Endothelial cell of umbilical vein (primary cell): ENCODE measurements at regions not wholly inside any gene's neighbourhood (a gene's known extent, or its start where the extent isn't known, plus 50 kb on each side); places are given as distances from the start of the nearest gene placed in this dataset.

Experiments used
- BruUV-seq: library from RNA; stranded (reverse); fragments of 400-500 nt; replicated peaks from 2 replicates; lab custom pipeline; 2021; lab: Mats Ljungman, UMichigan
- CTCF ChIA-PET: fragments of 300-600, 350-600 bp; sonication (Branson Sonifier 250); formaldehyde crosslinking; loops from one replicate; lab custom pipeline; 2021; ENCODE audit warnings: antibody characterized with exemption, inconsistent platforms; lab: Charles Lee
- POLR2A ChIA-PET: fragments of 300-600, 350-600 bp; sonication (Branson Sonifier 250); formaldehyde crosslinking; loops from one replicate; lab custom pipeline; 2021; ENCODE audit warnings: antibody characterized with exemption, inconsistent platforms; lab: Charles Lee
- DNase-seq: peaks from one replicate; pipeline ENCODE4 v3.0.0-alpha.2; 2011; ENCODE audit warnings: low read depth, low spot score
- FAIRE-seq: peaks from 2 replicates; lab custom pipeline; 2011; peaks lifted over from hg19 to GRCh38; lab: Jason Lieb, UNC
- H2AFZ ChIP-seq: 2 replicates; pipeline ENCODE4 v1.6.0; 2012; ENCODE audit warnings: low read depth, low read length, control low read depth, inconsistent platforms
- H3K27ac ChIP-seq: 2 replicates; pipeline ENCODE4 v1.5.1; 2011; ENCODE audit warnings: low read depth, mild to moderate bottlenecking, control low read depth, low read length, moderate library complexity; ENCODE audit not compliant: insufficient read depth
- H3K27me3 ChIP-seq, 2 experiments: 2 replicates each; pipeline versions ENCODE4 v1.6.0 to v1.6.1; 2011; ENCODE audit warnings: low read length in 2 of 2, mixed read lengths in 1 of 2; ENCODE audit not compliant: control insufficient read depth in 2 of 2, insufficient read depth in 2 of 2
- H3K36me3 ChIP-seq, 2 experiments: 2 replicates in 1 of 2; 3 replicates in 1 of 2; pipeline ENCODE4 v1.5.1; 2011; ENCODE audit warnings: low read length in 2 of 2, mild to moderate bottlenecking in 1 of 2, moderate library complexity in 1 of 2; ENCODE audit not compliant: control insufficient read depth in 2 of 2, insufficient read depth in 2 of 2; ENCODE audit errors: extremely low read depth in 1 of 2
- H3K4me1 ChIP-seq: 3 replicates; pipeline ENCODE4 v1.5.1; 2011; ENCODE audit warnings: mild to moderate bottlenecking, low read length; ENCODE audit not compliant: control insufficient read depth, insufficient read depth; ENCODE audit errors: extremely low read depth
- H3K4me2 ChIP-seq: 2 replicates; pipeline ENCODE4 v1.6.1; 2011; ENCODE audit warnings: low read length, control low read depth, mixed read lengths; ENCODE audit not compliant: insufficient read depth
- H3K4me3 ChIP-seq, 3 experiments: fragments of 200-600 bp in 1 of 3; sonication (generic), shearing (Covaris generic) in 1 of 3; replicated peaks in 1 of 3; 2 replicates each; pipeline ENCODE4 v1.5.1; 2011 to 2016; ENCODE audit warnings: control low read depth in 3 of 3, low read length in 3 of 3, mild to moderate bottlenecking in 2 of 3, inconsistent platforms in 1 of 3, low read depth in 1 of 3, moderate library complexity in 1 of 3; ENCODE audit not compliant: insufficient read depth in 1 of 3
- H3K79me2 ChIP-seq: 2 replicates; pipeline ENCODE4 v1.6.0; 2012; ENCODE audit warnings: low read length, inconsistent platforms; ENCODE audit not compliant: control insufficient read depth, insufficient read depth
- H3K9ac ChIP-seq: replicated peaks from 2 replicates; pipeline ENCODE3; 2011; ENCODE audit warnings: low read length, control low read depth; ENCODE audit not compliant: insufficient read depth; ENCODE audit errors: extremely low read depth
- H3K9me1 ChIP-seq: replicated peaks from 3 replicates; pipeline ENCODE4 v1.6.0; 2011; ENCODE audit warnings: mild to moderate bottlenecking, low read length; ENCODE audit not compliant: control insufficient read depth, insufficient read depth; ENCODE audit errors: extremely low read depth
- H3K9me3 ChIP-seq: replicated peaks from 2 replicates; pipeline ENCODE4 v1.5.1; 2012; ENCODE audit warnings: low read length, inconsistent platforms; ENCODE audit not compliant: control insufficient read depth, insufficient read depth
- H4K20me1 ChIP-seq: replicated peaks from 2 replicates; pipeline ENCODE3; 2011; ENCODE audit warnings: mild to moderate bottlenecking, low read length; ENCODE audit not compliant: control insufficient read depth, insufficient read depth; ENCODE audit errors: extremely low read depth
- EZH2 ChIP-seq: IDR thresholded peaks from 2 replicates; pipeline ENCODE4 v1.6.1; 2012; ENCODE audit warnings: borderline replicate concordance, low read depth, mild to moderate bottlenecking, moderate library complexity, low read length, inconsistent platforms; ENCODE audit not compliant: severe bottlenecking
- FOS ChIP-seq: IDR thresholded peaks from 2 replicates; pipeline ENCODE4 v1.6.1; 2011; ENCODE audit warnings: mild to moderate bottlenecking, low read length, moderate library complexity, borderline replicate concordance; ENCODE audit not compliant: insufficient read depth
- GATA2 ChIP-seq: IDR thresholded peaks from 2 replicates; pipeline ENCODE4 v1.7.0; 2011; ENCODE audit warnings: low read depth, mild to moderate bottlenecking, moderate library complexity, mixed read lengths, low read length; ENCODE audit not compliant: insufficient read length, insufficient read depth
- JUN ChIP-seq: IDR thresholded peaks from 2 replicates; pipeline ENCODE4 v1.6.1; 2011; ENCODE audit warnings: borderline replicate concordance, low read depth; ENCODE audit not compliant: insufficient read length, insufficient read depth
- MYC ChIP-seq: IDR thresholded peaks from one replicate; pipeline ENCODE4 v1.6.1; 2011; ENCODE audit warnings: mild to moderate bottlenecking, low read depth, low read length
- POLR2A ChIP-seq: IDR thresholded peaks from 2 replicates; pipeline ENCODE4 v1.6.1; 2012; ENCODE audit warnings: low read depth, mild to moderate bottlenecking, control low read depth, low read length
- POLR2AphosphoS5 ChIP-seq: IDR thresholded peaks from 2 replicates; pipeline ENCODE4 v1.6.1; 2012; ENCODE audit warnings: low read depth, mild to moderate bottlenecking, control low read depth, low read length, moderate library complexity; ENCODE audit not compliant: insufficient read depth
- dilution Hi-C: fragments of 300-500 bp; cut with MboI; formaldehyde crosslinking; loops from one replicate; pipeline ENCODE4 v1.15.0; 2019; ENCODE audit warnings: low sequenced_read_pairs; ENCODE audit not compliant: extremely low pct_ligation_motif_present
- intact Hi-C: fragments of 100-400 bp; cut with micrococcal nuclease; formaldehyde crosslinking; loops from one replicate; pipeline ENCODE4 v1.10.0; 2022
- TF ChIP-seq, protein P1 (sequence below): IDR thresholded peaks from 2 replicates; pipeline ENCODE4 v1.6.1; 2011; ENCODE audit not compliant: insufficient read depth, insufficient read length
- TF ChIP-seq, protein P2 (sequence below), 2 donors: IDR thresholded peaks; 1 replicate in 1 of 2; 2 replicates in 1 of 2; pipeline ENCODE4 v1.5.1; 2011; ENCODE audit warnings: low read length in 2 of 2, mild to moderate bottlenecking in 2 of 2, moderate library complexity in 2 of 2, control low read depth in 1 of 2, inconsistent platforms in 1 of 2, low read depth in 1 of 2; ENCODE audit not compliant: insufficient read depth in 1 of 2; ENCODE audit errors: extremely low read depth in 1 of 2

DNA sequence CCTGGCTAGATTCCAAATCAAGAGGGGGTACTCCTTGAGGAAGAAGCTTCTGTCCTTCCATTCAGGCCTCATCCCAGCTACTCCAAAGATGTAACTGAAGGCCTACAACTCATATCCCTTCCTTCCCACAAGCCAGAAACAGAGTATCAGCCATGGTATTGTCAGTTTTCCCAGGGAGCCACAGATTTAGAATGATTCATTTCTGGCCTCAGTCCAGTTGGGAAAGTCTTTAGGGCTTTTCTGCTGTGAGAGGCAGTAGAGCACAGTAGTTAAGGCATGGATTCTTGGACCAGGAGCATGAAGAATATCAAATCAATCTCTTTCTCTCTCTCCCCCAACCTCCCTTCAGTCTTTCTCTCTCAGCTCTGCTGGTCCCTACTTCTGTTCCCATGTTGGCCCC is 505.0 kb downstream of the BCOR start:
- no peak for FAIRE-seq
- dilution Hi-C loops = no loop called here
- TF ChIP-seq POLR2AphosphoS5 (no peak), EZH2 (no peak)
- TF ChIP-seq, protein P1, sequence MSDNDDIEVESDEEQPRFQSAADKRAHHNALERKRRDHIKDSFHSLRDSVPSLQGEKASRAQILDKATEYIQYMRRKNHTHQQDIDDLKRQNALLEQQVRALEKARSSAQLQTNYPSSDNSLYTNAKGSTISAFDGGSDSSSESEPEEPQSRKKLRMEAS = no peak

DNA sequence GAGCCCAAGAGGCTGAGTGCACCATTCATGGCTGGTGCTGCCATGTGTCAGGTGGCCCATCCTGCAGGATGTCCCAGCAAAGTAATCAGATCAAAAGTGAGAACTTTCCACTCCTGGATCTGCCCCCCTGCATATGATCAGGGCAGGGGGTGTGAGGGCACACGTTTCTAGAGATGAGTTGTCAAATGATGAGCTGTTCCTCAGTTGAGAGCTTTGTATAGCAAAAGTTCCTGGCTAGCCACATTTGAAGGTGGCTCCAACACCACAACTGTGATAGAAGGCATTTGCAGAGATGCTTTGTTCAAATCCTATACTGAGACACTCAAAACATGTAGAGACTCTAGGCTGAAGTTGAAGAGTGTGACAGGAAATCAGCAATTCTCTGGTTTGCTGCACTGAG is 501.8 kb downstream of the BCOR start:
- Histone ChIP-seq H3K9ac (no peak overlapping the region), H3K4me2 (no peak overlapping the region), H3K4me1 (no peaks in the 10 kb centered on the region), H2AFZ (no peak overlapping the region), H3K27ac (no peak overlapping the region), H3K36me3 (no peaks in the 10 kb centered on the region), H3K27me3 (no peaks in the 10 kb centered on the region), H3K79me2 (no peaks in the 10 kb centered on the region), H4K20me1 (no peaks in the 10 kb centered on the region), H3K9me1 (no peaks in the 10 kb centered on the region), H3K4me3 (no peak overlapping the region), H3K9me3 (no peaks in the 10 kb centered on the region)
- TF ChIP-seq, protein P1 = no peak
- no peak for TF ChIP-seq EZH2
- TF ChIP-seq MYC = no peak
- TF ChIP-seq FOS = no peak
- no peak for TF ChIP-seq JUN
- no peak for TF ChIP-seq GATA2
- TF ChIP-seq POLR2AphosphoS5 = no peak
- no peak for TF ChIP-seq POLR2A
- TF ChIP-seq, protein P2, sequence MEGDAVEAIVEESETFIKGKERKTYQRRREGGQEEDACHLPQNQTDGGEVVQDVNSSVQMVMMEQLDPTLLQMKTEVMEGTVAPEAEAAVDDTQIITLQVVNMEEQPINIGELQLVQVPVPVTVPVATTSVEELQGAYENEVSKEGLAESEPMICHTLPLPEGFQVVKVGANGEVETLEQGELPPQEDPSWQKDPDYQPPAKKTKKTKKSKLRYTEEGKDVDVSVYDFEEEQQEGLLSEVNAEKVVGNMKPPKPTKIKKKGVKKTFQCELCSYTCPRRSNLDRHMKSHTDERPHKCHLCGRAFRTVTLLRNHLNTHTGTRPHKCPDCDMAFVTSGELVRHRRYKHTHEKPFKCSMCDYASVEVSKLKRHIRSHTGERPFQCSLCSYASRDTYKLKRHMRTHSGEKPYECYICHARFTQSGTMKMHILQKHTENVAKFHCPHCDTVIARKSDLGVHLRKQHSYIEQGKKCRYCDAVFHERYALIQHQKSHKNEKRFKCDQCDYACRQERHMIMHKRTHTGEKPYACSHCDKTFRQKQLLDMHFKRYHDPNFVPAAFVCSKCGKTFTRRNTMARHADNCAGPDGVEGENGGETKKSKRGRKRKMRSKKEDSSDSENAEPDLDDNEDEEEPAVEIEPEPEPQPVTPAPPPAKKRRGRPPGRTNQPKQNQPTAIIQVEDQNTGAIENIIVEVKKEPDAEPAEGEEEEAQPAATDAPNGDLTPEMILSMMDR (IDR thresholded peaks at IDR 0.05; ENCODE audit: extremely low read depth in 1 of 2, insufficient read depth in 1 of 2, low read depth in 1 of 2, low read length in 2 of 2) = no peak
- ChIA-PET POLR2A (no interaction called here), CTCF (no interaction called here)
- dilution Hi-C loops (no loop called here), intact Hi-C loops (no loop called here)
- BruUV-seq = no TSS peak
- no peak for DNase-seq
- FAIRE-seq = no peak

More for the DNA sequence above, 505.0 kb downstream of the BCOR start:
- Histone ChIP-seq H3K9ac (no peak overlapping the region), H3K27ac (no peak overlapping the region), H3K9me1 (no peaks in the 10 kb centered on the region), H3K9me3 (no peaks in the 10 kb centered on the region), H3K36me3 (no peaks in the 10 kb centered on the region), H3K27me3 (no peaks in the 10 kb centered on the region), H3K4me2 (no peak overlapping the region), H3K79me2 (no peaks in the 10 kb centered on the region), H3K4me3 (no peak overlapping the region), H3K4me1 (no peaks in the 10 kb centered on the region), H2AFZ (no peak overlapping the region), H4K20me1 (no peaks in the 10 kb centered on the region)
- intact Hi-C loops = no loop called here
- BruUV-seq = no TSS peak
- ChIA-PET CTCF (no interaction called here), POLR2A (no interaction called here)
- no peak for DNase-seq
